Kidney tubule cell (primary cell): ENCODE measurements at regions not wholly inside any gene's neighbourhood (a gene's known extent, or its start where the extent isn't known, plus 50 kb on each side); places are given as distances from the start of the nearest gene placed in this dataset.

Experiments
- DNase-seq: peaks from one replicate; pipeline ENCODE4 v3.0.0-alpha.2; 2018; ENCODE audit warnings: low spot score

DNA sequence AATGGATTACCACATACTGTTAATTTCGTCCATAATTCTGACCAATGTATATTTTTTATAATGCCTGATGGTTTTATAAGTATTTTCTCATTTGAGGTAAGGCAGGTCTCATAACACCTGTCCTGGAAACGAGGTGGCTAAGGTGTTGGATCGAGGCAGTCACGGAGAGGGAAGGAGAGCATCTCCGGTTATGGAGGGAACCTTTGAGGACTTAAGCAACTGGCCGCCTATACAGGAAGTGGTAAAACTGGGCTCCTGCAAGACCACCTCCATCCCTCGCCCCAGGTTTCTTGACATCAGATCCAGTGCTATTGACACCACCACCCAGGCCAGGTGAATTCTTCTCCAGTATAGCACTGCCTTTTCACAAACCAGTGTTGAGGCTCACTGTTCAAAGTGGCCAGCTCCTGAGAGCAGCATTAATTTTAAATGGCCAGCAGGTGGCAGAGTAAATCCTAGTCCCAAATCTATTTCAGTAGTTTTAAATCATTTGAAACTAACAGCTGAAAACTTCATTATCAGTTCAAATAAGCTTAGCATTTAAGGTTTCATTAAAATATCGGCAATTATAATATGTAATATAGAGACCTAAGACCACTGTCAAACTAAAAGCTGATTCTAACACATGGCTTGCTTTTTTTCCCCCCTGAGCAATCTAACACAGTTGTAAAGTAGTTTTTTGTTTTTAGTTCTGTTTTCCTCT is 100.8 kb downstream of the PPM1A start:
- peak; percentile 44 for DNase-seq

GRCh38 chr14:60350366-60350720 is 101.3 kb downstream of the PPM1A start:
- DNase-seq: no peak

DNA sequence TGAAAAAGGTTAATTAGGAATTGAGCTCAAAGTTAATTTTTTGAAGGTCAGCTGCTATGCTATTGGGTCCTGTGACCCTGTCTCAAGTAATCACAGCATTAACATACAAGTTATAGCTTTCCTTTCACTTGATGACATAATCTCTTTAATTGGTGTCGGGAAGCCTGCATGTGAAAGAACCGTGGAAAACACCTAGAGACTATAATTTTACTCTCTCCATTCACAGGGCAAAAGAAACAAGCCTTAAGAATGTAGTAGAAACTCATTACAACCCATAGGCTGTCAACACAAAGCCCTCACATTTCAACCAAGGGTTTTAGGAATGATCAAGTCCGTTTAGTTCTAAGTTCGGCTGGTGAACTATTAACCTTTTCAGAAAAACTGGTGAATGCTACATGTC is 104.4 kb downstream of the PPM1A start:
- DNase-seq: no peak

DNA sequence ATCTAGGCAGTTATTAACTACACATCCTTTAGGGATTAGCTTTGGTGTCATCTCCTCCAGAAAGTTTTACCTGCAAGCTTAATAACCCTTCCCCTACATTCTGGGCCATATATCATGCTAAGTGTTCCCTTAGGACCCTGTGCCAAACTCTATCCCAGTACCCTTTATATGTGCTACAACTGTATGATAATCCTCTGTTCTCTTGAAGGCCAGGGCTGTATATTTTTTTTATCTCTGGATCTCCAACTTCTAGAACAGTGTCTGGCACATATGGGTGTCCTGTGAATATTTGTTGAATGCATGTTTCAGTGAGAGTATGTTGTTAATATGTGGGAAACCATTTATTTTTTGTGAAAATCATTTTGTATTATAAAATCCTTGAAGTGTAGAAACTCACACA is 106.7 kb downstream of the PPM1A start:
- no peak for DNase-seq

DNA sequence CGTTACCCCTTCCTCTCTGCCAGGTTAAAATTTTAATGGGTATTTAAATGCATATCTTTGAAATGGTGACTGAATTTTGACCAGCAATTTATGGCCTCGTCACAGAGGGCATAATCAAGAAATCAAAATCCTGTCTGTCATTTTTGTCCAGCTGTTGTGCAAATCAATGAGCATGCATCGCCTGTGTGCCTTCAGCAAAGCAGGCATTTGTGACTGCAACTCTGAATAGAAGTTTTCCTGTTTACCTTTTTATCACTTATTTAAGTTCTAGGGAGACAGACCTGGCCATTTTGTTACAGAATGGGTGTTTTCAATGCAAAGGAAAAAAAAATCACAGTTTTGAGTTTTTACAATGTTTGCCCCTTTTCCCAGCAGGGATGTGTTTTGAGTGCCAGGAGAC is 107.4 kb downstream of the PPM1A start:
- DNase-seq: no peak

- no peak for DNase-seq
These were observed 108.0 kb downstream of the PPM1A start for GRCh38 chr14:60356906-60357550.

DNA sequence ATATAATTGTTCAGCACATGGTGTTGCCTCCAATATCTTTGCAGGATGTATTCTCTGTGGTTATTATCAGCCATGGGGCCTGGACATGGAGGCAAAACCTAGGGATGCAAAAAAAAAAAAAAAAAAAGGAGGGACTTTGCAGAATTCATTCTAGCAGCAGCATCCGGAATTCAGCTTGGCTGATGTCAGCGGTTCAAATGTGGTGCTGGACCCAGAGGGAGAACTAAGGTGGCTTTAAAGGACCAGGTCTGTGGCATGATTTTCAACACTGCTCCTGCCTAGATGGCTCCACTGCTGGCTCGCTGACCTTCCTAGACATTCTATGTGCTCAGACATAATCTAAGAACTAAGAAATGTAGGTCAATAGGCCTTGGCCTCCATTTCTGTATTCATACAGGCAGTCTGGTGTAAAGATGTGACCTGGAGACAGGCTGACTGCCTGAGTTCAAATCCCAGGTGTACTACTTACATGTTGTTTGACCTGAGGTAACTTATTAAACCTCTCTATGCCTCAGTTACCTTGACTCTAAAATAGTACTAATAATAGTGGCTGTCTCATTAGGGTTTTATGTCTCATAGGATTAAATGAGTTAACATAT is 108.6 kb downstream of the PPM1A start:
- DNase-seq: no peak

DNA sequence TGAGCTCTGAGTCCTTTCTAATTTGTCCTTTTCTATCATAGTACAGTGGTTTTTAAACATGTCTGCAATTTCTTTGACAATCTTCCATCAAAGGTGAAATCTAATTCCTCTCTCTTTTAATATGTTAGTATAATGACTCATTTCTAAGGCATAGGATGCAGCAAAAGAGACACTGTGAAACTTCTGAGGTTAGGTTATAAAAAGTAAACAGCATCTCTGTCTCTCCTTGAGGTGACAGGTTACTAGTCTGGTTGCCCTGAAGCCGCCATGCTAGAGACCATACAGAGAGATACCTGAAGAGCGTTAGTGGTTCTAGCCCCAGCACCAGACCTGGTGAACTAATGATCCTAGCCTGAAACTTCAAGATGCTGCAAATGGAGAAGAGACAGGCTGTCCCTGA is 114.3 kb downstream of the PPM1A start:
- no peak for DNase-seq

DNA sequence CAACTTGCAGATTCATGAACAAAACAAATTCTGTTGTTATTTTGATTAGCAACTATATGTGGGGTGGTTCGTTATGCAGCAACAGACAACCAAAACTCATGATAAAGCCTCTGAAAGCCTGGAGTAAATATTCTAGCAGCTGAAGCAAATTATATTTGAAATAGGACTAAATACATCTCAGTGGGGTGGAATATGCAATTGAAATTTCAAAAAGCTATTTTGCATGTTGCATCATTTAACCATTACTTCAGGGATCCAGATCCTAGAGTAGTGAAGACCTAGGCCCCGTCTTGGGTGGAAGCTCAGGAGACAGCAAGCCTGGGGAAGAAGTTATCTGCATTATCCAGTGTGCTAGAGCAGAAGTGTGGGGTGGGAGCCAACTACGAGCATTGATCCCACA is 114.7 kb downstream of the PPM1A start:
- no peak for DNase-seq

GRCh38 chr14:60381909-60382308 is 104.0 kb downstream of the C14orf39 start:
- DNase-seq: no peak
